RWPE2 (cell line): ENCODE measurements at regions not wholly inside any gene's neighbourhood (a gene's known extent, or its start where the extent isn't known, plus 50 kb on each side); places are given as distances from the start of the nearest gene placed in this dataset.

Source experiments
- ATAC-seq: fragments of 200-7000 bp; cut with Tn5 transposase; 3 replicates; pipeline ENCODE4 v1.9.1; 2021; ENCODE audit warnings: low read depth
- DNase-seq: peaks from one replicate; pipeline ENCODE4 v3.0.0-alpha.2; 2020; ENCODE audit warnings: low spot score
- H3K27ac ChIP-seq: fragments of 450-650 bp; 2 replicates; pipeline ENCODE4 v1.5.1; 2017; ENCODE audit warnings: mild to moderate bottlenecking; ENCODE audit not compliant: poor library complexity, severe bottlenecking
- H3K27me3 ChIP-seq: fragments of 250-450 bp; sonication (Bioruptor Pico); 2 replicates; pipeline ENCODE4 v1.5.1; 2021; ENCODE audit warnings: mild to moderate bottlenecking, moderate library complexity; ENCODE audit not compliant: insufficient read depth, poor library complexity, severe bottlenecking
- H3K36me3 ChIP-seq: fragments of 250-450 bp; sonication (Bioruptor Pico); 2 replicates; pipeline ENCODE4 v1.5.1; 2020; ENCODE audit warnings: low read depth, mild to moderate bottlenecking, moderate library complexity
- H3K4me1 ChIP-seq: fragments of 250-450 bp; sonication (Bioruptor Pico); 2 replicates; pipeline ENCODE4 v1.5.1; 2021; ENCODE audit warnings: mild to moderate bottlenecking, moderate library complexity; ENCODE audit not compliant: insufficient read depth, poor library complexity, severe bottlenecking
- H3K4me3 ChIP-seq: fragments of 250-450 bp; sonication (Bioruptor Pico); 2 replicates; pipeline ENCODE4 v1.5.1; 2021; ENCODE audit warnings: mild to moderate bottlenecking, moderate library complexity; ENCODE audit not compliant: severe bottlenecking
- H3K9me3 ChIP-seq: fragments of 250-450 bp; sonication (Bioruptor Pico); 2 replicates; pipeline ENCODE4 v1.5.1; 2021; ENCODE audit warnings: mild to moderate bottlenecking, moderate library complexity; ENCODE audit not compliant: severe bottlenecking
- CTCF ChIP-seq: fragments of 450-650 bp; IDR thresholded peaks from one replicate; pipeline ENCODE4 v1.5.1; 2017; ENCODE audit warnings: mild to moderate bottlenecking, moderate library complexity; ENCODE audit not compliant: poor library complexity, severe bottlenecking

DNA sequence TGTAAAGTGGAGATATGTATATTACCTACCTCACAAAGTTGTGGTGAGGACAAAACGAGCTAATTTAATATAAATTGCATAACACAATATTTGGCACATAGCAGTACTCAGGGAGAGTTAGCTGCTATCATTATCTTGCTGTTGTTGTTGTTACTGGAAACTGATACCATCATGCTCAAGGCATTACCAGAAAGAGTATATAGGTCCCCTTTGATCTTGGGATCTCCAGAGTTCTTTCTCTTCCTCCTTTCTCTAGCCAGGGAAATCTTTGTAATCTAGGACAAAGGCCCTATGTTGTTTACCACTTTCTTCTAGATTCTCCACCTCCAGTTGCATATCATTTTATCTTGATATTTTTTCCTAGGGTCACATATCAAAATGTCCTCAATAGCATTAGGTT lies 114.8 kb upstream of the RASA1 start:
- no peak overlapping the region for H3K4me3 ChIP-seq
- DNase-seq (no peak), ATAC-seq (no peak)
- H3K27me3 ChIP-seq, result no peaks in the 10 kb centered on the region
- peaks cover 36% of the 10 kb centered on the region for H3K4me1 ChIP-seq
- H3K9me3 ChIP-seq, result no peaks in the 10 kb centered on the region
- H3K36me3 ChIP-seq, result no peaks in the 10 kb centered on the region
- peak overlapping the region; percentile 74 for H3K27ac ChIP-seq
- TF ChIP-seq CTCF, result no peak

- H3K4me3 ChIP-seq, result no peak overlapping the region
- no peak for ATAC-seq
- H3K27me3 ChIP-seq, result no peaks in the 10 kb centered on the region
- peaks cover 38% of the 10 kb centered on the region for H3K4me1 ChIP-seq
- no peaks in the 10 kb centered on the region for H3K9me3 ChIP-seq
- no peak overlapping the region for H3K27ac ChIP-seq
- no peak for DNase-seq
- no peaks in the 10 kb centered on the region for H3K36me3 ChIP-seq
- no peak for TF ChIP-seq CTCF
Observed at GRCh38 chr5:87154191-87154590, 113.5 kb upstream of the RASA1 start.

GRCh38 chr5:87155106-87155505 lies 112.6 kb upstream of the RASA1 start:
- Histone ChIP-seq H3K4me1 (peaks cover 38% of the 10 kb centered on the region), H3K27ac (no peak overlapping the region), H3K27me3 (no peaks in the 10 kb centered on the region), H3K9me3 (no peaks in the 10 kb centered on the region), H3K4me3 (no peak overlapping the region), H3K36me3 (no peaks in the 10 kb centered on the region)
- no peak for ATAC-seq
- no peak for TF ChIP-seq CTCF
- no peak for DNase-seq

- TF ChIP-seq CTCF, result no peak
- H3K27ac ChIP-seq, result peak overlapping the region; percentile 34
Observed at GRCh38 chr5:87156631-87157030, 111.1 kb upstream of the RASA1 start.

GRCh38 chr5:87164409-87164808 lies 103.3 kb upstream of the RASA1 start:
- H3K27ac ChIP-seq, result peak overlapping the region; percentile 1
- ATAC-seq (peak; percentile 61; the same call in 2 of the 3 replicates), DNase-seq (no peak)
- no peaks in the 10 kb centered on the region for H3K36me3 ChIP-seq
- peaks cover 18% of the 10 kb centered on the region for H3K4me1 ChIP-seq
- no peaks in the 10 kb centered on the region for H3K9me3 ChIP-seq
- TF ChIP-seq CTCF, result no peak
- H3K27me3 ChIP-seq, result no peaks in the 10 kb centered on the region
- no peak overlapping the region for H3K4me3 ChIP-seq

More at GRCh38 chr5:87156631-87157030, 111.1 kb upstream of the RASA1 start:
- H3K9me3 ChIP-seq, result no peaks in the 10 kb centered on the region
- no peak overlapping the region for H3K4me3 ChIP-seq
- H3K4me1 ChIP-seq, result peaks cover 26% of the 10 kb centered on the region
- H3K36me3 ChIP-seq, result no peaks in the 10 kb centered on the region
- no peak for DNase-seq
- peak; percentile 71; the same call in 2 of the 3 replicates for ATAC-seq
- no peaks in the 10 kb centered on the region for H3K27me3 ChIP-seq
